ENCODE measurements at regions not wholly inside any gene's neighbourhood (a gene's known extent, or its start where the extent isn't known, plus 50 kb on each side); places are given as distances from the start of the nearest gene placed in this dataset.

DNA sequence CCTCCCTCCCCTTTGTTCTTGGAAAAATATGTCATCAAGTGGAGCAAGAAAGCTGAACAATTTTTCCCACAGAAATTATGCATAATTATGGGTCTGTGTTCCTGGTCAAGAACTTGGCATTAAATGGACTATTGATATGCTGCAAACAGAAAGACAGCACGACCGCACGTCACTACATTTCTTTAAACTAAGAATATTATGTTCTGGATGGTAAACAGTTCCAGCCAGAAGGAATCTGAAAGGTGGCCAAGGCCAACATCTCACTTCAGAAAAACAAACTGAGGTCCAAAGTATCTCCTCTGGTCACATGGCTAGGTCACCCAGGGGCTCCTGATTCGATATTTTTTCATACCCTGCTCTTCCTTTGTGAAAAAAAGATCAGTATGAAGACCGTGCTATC, 173.3 kb upstream of the GAS1 start:
- DNase-seq (ENCODE audit: low read depth): peak; percentile 31

- peak; percentile 96 for DNase-seq (ENCODE audit: low read depth)
These were observed 175.8 kb upstream of the GAS1 start for GRCh38 chr9:87122947-87123685.

DNA sequence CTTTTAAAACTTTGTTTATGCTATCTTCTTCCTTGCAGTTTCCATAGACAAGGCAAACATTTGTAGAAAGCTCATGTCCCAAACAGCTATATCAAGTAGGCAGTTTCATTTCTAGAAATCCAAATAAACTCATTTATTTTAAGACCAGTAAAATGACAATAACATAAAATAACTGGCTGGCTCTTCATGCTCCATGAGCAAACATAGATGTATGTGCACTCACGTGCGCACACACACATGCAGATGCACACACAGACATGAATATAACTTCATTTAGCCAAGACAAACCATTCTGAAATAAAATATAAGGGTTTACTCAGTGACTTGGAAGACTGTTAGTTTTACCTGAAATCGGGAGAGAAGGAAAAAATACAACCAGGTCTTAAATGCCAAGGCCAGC, 176.5 kb upstream of the GAS1 start:
- no peak for DNase-seq (ENCODE audit: low read depth)

DNA sequence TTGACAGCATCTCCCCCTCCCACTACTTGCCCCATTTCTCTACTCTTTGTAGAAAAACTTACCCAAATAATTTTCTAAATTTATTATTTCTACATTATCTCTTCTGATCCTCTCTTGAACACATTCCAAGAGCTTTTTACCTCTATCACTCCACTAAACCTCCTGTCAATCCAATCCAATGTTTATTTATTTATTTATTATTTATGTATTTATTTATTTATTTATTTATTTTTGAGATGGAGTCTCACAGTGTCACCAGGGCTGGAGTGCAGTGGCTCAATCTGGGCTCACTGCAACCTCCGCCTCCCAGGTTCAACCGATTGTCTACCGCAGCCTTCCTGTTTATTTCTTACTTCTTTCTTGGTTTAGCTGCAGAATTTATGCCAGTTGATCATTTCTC, 178.5 kb upstream of the GAS1 start:
- no peak for DNase-seq (ENCODE audit: low read depth)

- DNase-seq (ENCODE audit: low read depth): no peak
These were observed 180.2 kb upstream of the GAS1 start for GRCh38 chr9:87127543-87127942.

DNA sequence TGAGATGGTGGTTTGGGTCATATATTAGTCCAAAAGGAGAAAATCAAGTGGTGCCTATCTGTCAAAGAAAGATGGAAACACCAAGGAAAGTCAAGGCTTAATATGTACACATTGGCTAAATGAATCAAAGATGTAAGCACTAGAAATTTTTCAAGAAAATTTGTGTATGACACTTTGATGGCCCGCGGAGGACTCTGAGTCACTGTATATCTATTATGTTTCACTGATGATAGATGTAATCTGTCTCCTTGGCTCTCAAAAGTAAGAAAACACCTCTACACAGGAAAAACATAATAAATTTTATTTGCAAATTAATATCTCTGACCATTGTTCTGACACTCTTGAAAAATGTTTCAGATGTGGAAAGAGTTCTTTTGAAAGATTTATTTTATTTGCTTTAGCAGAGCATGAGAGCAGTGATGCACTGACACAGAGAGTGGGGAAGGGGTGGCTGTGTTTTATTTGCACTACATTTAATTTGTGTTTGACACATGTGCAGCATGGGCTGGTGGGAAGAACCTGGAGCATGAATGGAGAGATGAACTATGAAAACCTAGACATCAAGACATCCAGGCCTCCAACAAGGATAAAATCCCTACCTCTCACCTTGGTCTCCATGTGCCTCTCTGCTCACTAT, 180.8 kb upstream of the GAS1 start:
- DNase-seq (ENCODE audit: low read depth): no peak

DNA sequence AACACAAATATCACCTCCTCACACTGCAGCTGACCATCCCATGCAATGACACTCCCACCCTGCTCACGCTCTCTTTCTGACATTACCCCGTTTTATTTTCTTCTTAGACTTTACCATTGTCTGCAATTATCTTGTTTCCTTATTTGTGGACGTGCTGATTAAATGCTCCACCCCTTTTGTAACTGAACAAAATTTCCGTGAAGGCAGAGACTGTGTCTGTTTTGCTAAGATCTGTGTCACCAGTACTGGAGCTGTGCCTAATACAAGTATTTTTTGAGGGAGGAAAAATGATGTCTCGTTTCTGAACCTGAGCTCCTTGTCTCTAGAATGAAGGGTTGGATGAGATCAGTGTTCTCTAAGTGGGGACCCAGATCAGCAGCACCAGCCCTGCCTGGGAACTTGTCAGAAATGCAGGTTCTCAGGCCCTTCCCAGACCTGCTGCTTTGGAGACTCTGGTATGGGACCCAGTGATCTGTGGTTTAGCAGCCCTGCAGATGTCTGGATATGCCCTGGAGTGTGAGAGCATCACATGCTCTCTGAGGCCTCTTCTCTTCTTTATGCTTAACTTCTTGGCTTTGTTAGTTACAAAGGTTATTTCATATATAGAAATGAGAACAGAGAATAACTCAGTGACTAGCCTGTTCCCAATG, 181.7 kb upstream of the GAS1 start:
- DNase-seq (ENCODE audit: low read depth): no peak

DNA sequence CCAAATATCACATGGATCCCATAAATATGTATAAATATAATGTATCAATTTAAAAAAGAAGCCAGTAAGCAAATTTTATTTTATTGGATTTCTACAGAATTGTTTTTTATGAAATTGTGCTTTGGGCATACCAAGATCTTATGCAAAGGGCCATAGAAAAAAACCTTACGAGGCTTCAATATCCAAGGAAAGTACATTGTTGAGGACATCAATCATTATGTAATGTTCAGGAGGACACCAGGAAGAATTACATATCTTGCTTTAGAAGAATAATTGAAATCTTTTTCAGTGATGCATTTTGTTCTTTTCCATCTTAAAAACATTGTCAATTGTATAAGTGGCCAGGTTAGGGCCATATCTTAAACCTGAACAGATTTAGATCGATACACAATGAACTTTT, 187.8 kb upstream of the GAS1 start:
- DNase-seq (ENCODE audit: low read depth): no peak

- no peak for DNase-seq (ENCODE audit: low read depth)
These were observed 190.4 kb upstream of the GAS1 start for GRCh38 chr9:87137718-87138117.

DNA sequence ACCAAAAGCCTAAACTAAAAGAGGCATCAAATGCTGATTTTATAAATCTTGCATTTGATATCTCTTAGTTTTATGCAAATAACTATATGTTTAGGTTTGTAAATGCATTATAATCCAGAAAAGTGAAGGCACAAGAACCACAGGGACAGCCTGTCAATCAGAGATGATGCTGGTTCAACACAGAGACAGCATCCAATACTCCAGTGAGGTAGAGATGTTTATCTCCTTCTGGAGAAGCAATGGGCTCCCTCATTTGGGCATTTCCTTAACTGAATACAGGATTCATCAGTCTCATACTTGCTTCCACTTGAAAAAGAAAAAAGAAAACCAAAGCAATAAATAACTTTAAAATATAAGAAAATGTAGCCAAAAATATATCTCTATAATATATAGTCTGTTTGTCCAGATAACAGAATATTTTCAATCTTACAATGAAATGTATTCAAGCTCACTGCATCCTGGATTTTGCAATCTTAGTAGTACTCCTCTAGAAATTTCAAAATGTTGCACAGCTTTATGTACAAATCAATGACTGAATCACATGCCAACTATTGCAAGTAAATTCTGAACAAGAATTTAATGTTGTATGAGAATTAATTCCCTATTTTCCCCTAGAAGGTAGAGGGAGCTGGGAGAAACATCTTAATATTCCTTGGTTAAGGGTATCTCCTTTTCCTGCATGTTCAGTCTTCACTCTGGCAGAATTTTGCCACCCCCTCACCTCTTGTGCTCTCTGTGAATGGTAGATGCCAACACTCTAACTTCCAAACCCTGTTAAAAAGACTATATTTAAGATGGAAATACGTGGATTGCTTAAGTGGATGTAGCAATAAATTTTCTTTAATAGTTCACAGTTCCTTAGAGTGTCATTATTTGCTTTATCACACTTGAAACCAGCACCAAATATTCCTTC, 191.1 kb upstream of the GAS1 start:
- peak; percentile 26 for DNase-seq (ENCODE audit: low read depth)

- no peak for DNase-seq (ENCODE audit: low read depth)
These were observed 191.9 kb upstream of the GAS1 start for GRCh38 chr9:87139099-87139730.

- DNase-seq (ENCODE audit: low read depth): no peak
These were observed 192.8 kb upstream of the GAS1 start for GRCh38 chr9:87140142-87140541.

DNA sequence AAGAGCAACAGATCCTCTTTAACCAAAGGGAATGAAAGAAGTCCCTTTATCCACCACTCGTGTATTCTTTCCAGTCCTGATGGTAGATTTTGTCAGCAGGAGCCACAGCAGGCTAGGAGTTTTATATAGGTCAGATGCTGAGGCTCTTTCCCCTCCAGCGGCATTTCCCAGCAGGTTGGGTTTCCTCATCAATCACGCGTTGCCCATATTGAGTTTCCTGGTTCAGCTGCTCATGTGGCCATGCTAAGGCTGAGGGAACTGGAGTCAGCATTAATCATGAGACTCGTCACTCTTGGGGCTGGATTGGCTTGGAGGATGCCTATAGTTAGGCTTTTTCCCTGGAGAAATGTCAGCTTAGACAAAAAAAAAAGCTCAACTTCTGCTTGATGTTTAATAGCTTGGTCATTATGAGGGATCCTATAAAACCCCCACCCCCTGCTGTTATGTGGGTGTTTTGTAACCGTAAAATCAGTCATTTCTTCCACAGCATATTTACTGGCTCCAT, 193.4 kb upstream of the GAS1 start:
- no peak for DNase-seq (ENCODE audit: low read depth)

GRCh38 chr9:87141124-87141523, 193.8 kb upstream of the GAS1 start:
- no peak for DNase-seq (ENCODE audit: low read depth)

- DNase-seq (ENCODE audit: low read depth): no peak
These were observed 199.6 kb upstream of the GAS1 start for GRCh38 chr9:87146933-87147332.

GRCh38 chr9:87147839-87148238, 200.5 kb upstream of the GAS1 start:
- DNase-seq (ENCODE audit: low read depth): no peak

DNA sequence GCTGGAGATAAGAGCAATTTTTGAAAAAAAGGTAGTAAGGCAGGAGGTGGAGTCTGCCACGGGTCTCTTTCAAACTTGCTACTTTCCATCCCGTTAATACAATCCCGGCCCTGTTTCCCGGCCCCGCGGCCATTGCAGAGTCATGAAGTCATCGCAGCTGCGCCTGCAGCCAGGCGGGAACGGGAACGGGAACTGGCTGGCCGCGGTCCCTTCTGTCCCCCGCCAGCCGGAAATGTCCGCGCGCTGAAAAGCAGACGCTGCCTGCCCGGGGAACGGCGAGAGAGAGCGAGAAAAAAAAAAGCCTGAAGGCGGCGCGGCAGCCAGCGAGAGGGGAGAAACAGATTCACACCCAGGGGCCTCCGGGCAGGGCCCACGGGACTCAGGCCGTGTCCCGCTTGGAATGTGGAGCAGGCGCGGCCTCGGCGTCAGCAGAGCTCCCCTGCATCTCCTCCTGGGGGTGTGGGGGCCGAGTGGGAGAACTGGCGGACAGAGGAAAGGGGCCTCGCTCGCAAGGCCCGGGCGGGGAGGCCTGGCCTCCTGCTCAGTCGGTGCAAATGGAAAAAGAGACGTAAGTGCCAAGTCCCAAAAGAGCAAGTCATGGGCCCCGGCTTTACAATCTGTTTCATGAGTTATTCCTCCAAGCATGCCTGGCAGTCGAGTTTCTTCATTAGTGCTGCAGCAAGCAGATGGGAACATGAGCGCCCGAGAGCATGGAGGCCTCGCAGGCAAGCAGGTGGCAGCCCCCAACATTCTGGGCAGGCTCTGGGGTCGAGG, 201.2 kb upstream of the GAS1 start:
- DNase-seq (ENCODE audit: low read depth): peak; percentile 79

DNA sequence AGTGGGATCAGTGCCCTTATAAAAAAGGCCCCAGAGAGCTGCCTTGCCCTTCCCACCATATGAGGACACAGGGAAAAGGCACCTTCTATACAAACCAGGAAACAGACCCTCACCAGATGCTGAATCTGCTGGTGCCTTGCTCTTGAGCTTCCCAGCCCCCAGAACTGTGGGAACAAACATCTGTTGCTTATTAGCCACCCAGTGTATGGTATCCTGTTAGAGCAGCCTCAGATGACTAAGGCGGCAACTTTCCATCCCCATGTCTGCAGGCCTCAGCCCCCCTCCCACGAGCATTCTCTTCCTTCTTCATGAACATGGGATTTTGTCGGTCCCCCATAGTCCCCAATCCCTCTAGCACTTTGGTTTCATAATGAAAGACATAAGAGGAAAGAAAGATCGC, 202.5 kb upstream of the GAS1 start:
- peak; percentile 47 for DNase-seq (ENCODE audit: low read depth)

- no peak for DNase-seq (ENCODE audit: low read depth)
These were observed 204.9 kb upstream of the GAS1 start for GRCh38 chr9:87152256-87152655.

GRCh38 chr9:87156247-87156646, 208.9 kb upstream of the GAS1 start:
- DNase-seq (ENCODE audit: low read depth): no peak

Measured in iris pigment epithelial cell (primary cell).